ENCODE measurements at regions not wholly inside any gene's neighbourhood (a gene's known extent, or its start where the extent isn't known, plus 50 kb on each side); places are given as distances from the start of the nearest gene placed in this dataset.
A peak's percentile ranks its signal among the peaks of the same experiment; 100 is the strongest.

- TF ChIP-seq GATA3 (IDR thresholded peaks at IDR 0.05; ENCODE audit: low read depth, low read length), result no peak
- TF ChIP-seq GATA2 (IDR thresholded peaks at IDR 0.05; ENCODE audit: low read depth, low read length), result no peak
Measured at GRCh38 chr13:44031555-44031954, 151.9 kb downstream of the LACC1 start.

DNA sequence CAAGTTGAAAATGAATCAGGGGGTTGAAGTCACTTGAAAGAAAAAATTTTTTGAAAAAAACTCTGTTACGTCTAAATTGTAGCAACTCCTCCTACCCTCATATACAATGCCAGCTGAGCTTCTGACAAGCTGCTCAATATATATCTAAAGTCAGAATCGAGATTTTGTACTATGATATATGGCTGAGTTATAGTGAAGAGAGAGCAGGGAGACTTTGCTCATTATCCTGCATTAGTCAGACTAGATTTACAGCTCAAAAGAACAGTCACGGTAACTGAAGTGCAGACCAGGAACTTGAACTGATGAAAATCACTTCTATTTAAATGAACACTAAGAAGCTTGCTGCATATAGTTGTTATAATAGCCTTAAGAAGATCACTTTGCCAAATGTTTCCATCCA lies 153.1 kb downstream of the LACC1 start:
- TF ChIP-seq GATA3 (IDR thresholded peaks at IDR 0.05; ENCODE audit: low read depth, low read length) (no peak), GATA2 (IDR thresholded peaks at IDR 0.05; ENCODE audit: low read depth, low read length) (no peak)

- TF ChIP-seq GATA3 (IDR thresholded peaks at IDR 0.05; ENCODE audit: low read depth, low read length) (no peak), GATA2 (IDR thresholded peaks at IDR 0.05; ENCODE audit: low read depth, low read length) (no peak)
Measured at GRCh38 chr13:44035400-44035799, 155.7 kb downstream of the LACC1 start.

- TF ChIP-seq GATA3 (IDR thresholded peaks at IDR 0.05; ENCODE audit: low read depth, low read length) (no peak), GATA2 (IDR thresholded peaks at IDR 0.05; ENCODE audit: low read depth, low read length) (no peak)
Measured at GRCh38 chr13:44040070-44040817, 160.5 kb downstream of the LACC1 start.

DNA sequence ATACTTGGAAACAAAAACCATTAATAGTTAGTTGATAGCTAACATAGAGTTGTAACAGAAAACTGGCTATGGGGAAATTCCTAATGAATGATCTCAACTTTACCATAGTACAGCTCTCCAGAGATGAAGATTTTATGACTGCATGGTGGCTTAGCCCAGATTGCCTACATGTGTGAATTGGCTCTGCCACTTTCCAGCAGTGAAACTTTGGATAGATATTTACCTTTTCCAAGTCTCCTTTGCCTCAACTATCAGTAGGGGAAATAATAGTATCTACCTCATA lies 161.1 kb downstream of the LACC1 start:
- TF ChIP-seq GATA2 (IDR thresholded peaks at IDR 0.05; ENCODE audit: low read depth, low read length), result no peak
- no peak for TF ChIP-seq GATA3 (IDR thresholded peaks at IDR 0.05; ENCODE audit: low read depth, low read length)

DNA sequence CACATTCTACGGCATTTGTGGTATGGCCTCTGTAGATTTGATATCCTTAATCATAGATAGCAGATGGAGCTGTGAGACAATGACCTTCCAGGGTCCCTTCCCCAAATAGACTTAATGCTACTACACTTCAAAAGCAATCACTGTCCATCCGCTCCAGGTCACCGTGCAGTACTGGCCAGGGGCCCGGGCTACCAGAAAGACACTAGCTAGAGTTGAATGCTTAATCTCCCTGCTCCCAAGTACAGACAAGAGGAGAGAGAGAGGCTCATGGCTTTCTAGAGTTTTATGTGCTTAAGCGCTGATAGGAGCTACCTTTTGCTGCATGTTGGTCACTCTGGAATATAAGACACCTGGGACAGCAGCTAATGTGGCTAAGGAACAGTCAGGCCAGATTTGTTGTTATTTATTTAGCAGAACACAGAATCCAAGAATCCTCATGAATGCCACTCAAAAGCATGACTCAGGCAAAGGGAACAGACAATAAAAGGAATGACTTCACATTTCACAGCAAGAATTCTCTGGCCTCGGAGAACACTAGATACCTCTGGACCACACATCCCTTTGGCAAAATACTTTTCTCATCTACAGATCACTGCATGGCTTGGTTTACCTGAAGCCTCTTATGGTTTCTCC lies 165.0 kb downstream of the LACC1 start:
- TF ChIP-seq GATA2 (IDR thresholded peaks at IDR 0.05; ENCODE audit: low read depth, low read length), result no peak
- TF ChIP-seq GATA3 (IDR thresholded peaks at IDR 0.05; ENCODE audit: low read depth, low read length), result no peak

DNA sequence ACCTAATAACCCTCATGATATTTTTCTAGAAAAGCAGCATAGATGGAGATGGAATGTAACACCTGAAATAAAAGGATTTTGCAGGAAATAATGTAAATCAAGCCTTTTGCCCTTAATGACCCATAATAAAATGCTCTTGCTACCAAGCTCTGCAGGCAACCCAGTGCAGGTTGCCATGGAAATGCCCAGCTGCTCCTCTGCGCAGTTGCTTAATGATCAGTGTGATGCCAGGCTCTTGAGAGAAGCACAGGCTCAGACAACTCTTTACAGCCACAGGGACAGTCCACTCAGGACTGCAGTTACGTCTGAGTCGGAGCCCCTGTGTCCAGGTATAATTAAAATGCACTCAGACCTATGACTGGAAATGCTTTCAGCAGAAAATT lies 165.5 kb downstream of the LACC1 start:
- TF ChIP-seq GATA3 (IDR thresholded peaks at IDR 0.05; ENCODE audit: low read depth, low read length) (no peak), GATA2 (IDR thresholded peaks at IDR 0.05; ENCODE audit: low read depth, low read length) (no peak)

- TF ChIP-seq GATA2 (IDR thresholded peaks at IDR 0.05; ENCODE audit: low read depth, low read length), result no peak
- TF ChIP-seq GATA3 (IDR thresholded peaks at IDR 0.05; ENCODE audit: low read depth, low read length), result no peak
Measured at GRCh38 chr13:44046428-44046827, 166.7 kb downstream of the LACC1 start.

- TF ChIP-seq GATA2 (IDR thresholded peaks at IDR 0.05; ENCODE audit: low read depth, low read length), result no peak
- no peak for TF ChIP-seq GATA3 (IDR thresholded peaks at IDR 0.05; ENCODE audit: low read depth, low read length)
Measured at GRCh38 chr13:44048326-44048725, 168.6 kb downstream of the LACC1 start.

- TF ChIP-seq GATA2 (IDR thresholded peaks at IDR 0.05; ENCODE audit: low read depth, low read length), result no peak
- TF ChIP-seq GATA3 (IDR thresholded peaks at IDR 0.05; ENCODE audit: low read depth, low read length), result no peak
Measured at GRCh38 chr13:44049081-44049945, 169.6 kb downstream of the LACC1 start.

DNA sequence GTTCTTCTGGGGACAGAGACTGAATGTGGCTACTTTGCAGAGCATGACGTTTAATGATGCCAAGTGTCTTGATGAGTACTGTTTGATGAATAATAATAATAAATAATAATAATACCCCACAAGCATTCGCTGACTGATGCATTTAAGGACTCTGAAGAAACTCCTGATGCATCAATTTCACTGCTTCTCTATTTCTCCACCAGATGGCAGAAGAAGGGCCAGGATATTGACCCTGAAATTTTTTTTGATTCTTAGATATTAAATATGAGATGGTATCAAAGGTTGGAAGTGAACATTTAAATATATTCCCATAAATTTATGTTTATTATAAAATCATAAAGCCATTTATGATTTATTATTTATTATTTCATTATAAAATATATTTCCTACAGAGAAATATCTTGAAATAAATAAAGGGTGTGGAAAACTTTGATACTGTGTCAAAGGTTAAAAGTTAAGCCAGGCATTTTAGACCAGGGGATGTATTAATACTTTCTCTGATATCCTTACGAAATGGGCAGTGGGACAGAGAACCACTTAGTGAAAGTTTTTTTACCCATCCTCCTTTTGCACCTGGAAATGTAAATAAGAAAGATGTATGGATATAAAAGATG lies 170.9 kb downstream of the LACC1 start:
- TF ChIP-seq GATA2 (IDR thresholded peaks at IDR 0.05; ENCODE audit: low read depth, low read length) (no peak), GATA3 (IDR thresholded peaks at IDR 0.05; ENCODE audit: low read depth, low read length) (peak; percentile 20; the same call in 1 of the 2 replicates)

DNA sequence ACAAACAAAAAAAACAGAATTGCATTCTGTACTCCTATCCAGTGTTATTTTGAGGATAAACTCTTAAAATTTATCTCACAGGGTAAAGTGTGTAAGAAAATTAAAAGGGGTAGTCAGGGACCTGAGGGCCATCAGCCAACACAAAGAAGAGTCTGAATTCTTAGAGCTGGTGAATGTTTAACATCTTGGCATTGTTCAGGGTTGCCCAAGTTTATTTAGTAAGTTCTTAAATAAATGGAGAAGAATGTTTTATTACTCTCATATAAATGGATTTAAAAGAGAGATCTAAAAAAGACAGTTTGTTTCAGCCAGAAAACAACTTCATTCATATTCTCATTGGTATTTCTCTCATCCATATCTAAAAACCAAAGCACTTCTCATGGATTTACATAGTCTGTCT lies 171.7 kb downstream of the LACC1 start:
- TF ChIP-seq GATA3 (IDR thresholded peaks at IDR 0.05; ENCODE audit: low read depth, low read length), result no peak
- TF ChIP-seq GATA2 (IDR thresholded peaks at IDR 0.05; ENCODE audit: low read depth, low read length), result no peak

GRCh38 chr13:44051918-44052675 lies 172.4 kb downstream of the LACC1 start:
- TF ChIP-seq GATA3 (IDR thresholded peaks at IDR 0.05; ENCODE audit: low read depth, low read length) (no peak), GATA2 (IDR thresholded peaks at IDR 0.05; ENCODE audit: low read depth, low read length) (no peak)
